Muscle of leg (tissue), 3 donors: ENCODE measurements at regions not wholly inside any gene's neighbourhood (a gene's known extent, or its start where the extent isn't known, plus 50 kb on each side); places are given as distances from the start of the nearest gene placed in this dataset.

ENCODE experiments used
- DNase-seq: peaks from one replicate; pipeline ENCODE4 v3.0.0; 2013
- H3K27ac ChIP-seq: one replicate; pipeline ENCODE4 v1.5.1; 2013; ENCODE audit warnings: mild to moderate bottlenecking, low read length, control low read depth
- H3K27me3 ChIP-seq: one replicate; pipeline ENCODE4 v1.6.1; 2013; ENCODE audit warnings: low read length; ENCODE audit not compliant: control insufficient read depth, insufficient read depth
- H3K36me3 ChIP-seq: one replicate; pipeline ENCODE4 v1.6.1; 2013; ENCODE audit warnings: low read length; ENCODE audit not compliant: control insufficient read depth, insufficient read depth
- H3K4me1 ChIP-seq: one replicate; pipeline ENCODE4 v1.6.1; 2013; ENCODE audit warnings: low read length; ENCODE audit not compliant: control insufficient read depth, insufficient read depth
- H3K4me3 ChIP-seq: one replicate; pipeline ENCODE4 v1.5.1; 2013; ENCODE audit warnings: low read length, control low read depth
- H3K9me3 ChIP-seq: replicated peaks from 2 replicates; pipeline ENCODE4 v1.6.1; 2013; ENCODE audit warnings: low read depth, low read length; ENCODE audit not compliant: control insufficient read depth
- WGBS: methylation state at CpG from one replicate; pipeline ENCODE4 v1.1.5; 2013; ENCODE audit warnings: missing lambda C conversion rate; ENCODE audit not compliant: insufficient coverage; 5-methylcytosine and 5-hydroxymethylcytosine counted together

DNA sequence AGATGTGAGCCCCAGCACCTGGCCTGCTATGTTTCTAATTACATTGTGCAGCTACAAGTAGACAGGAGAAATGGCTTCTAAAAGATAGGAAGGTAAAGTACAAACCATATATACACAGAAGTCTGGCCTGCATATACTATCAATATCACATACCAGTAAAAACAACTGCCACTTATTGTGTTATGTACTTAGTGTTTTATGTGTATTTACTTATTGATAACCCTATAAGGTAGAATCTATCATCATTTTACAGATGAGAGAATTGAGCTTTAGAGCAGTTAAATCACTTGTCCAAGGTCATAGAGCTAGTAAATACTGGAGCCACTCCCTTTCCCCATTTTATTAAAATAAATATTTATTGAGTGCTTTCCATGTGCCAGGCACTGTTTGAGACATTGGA lies 102.4 kb upstream of the PRDM1 start:
- Histone ChIP-seq H3K4me3 (no peak overlapping the region), H3K4me1 (peaks cover 17% of the 10 kb centered on the region), H3K27me3 (peaks cover 65% of the 10 kb centered on the region), H3K9me3 (no peaks in the 10 kb centered on the region), H3K27ac (no peak overlapping the region), H3K36me3 (no peaks in the 10 kb centered on the region)
- no peak for DNase-seq

DNA sequence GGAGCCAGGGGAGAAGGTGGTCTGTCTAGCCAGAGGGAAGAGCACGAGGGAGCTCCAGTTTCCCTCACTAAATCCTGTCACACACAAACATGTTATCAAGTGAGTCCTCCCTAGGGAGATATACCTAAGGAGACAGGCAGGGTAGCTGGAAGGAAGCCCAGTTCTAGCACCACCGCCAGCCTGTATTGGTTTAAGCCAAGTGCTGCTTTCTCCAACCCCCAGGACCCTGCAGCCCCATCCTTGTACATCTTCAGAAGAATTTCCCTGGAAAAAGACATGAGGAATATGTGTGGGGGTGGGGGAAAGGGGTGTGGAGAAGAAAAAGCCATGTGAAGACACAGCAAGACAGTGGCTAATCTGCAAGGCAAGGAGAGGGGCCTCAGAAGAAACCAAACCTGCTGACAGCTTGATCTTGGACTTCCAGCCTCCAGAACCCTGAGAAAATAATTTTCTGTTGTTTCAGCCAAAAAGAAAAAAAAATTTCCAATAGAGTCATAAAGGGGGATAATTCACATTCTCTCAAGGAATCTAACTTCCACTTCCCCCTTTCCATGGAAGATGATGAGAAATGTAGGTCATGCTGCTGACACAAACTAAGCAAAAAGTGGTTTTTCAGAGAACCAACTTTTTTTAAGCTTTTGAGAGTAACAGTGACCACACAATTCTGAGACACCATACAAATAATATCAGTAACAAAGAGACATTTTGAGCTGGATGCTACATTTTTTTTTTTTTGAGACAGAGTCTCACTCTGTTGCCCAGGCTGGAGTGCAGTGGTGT lies 103.2 kb upstream of the PRDM1 start:
- H3K36me3 ChIP-seq, result no peaks in the 10 kb centered on the region
- peaks cover 61% of the 10 kb centered on the region for H3K27me3 ChIP-seq
- DNase-seq, result peak; percentile 49
- H3K4me1 ChIP-seq, result peaks cover 17% of the 10 kb centered on the region
- no peak overlapping the region for H3K4me3 ChIP-seq
- no peaks in the 10 kb centered on the region for H3K9me3 ChIP-seq
- no CpG with 5 or more reads among the region's 2 CpGs for WGBS
- H3K27ac ChIP-seq, result no peak overlapping the region

DNA sequence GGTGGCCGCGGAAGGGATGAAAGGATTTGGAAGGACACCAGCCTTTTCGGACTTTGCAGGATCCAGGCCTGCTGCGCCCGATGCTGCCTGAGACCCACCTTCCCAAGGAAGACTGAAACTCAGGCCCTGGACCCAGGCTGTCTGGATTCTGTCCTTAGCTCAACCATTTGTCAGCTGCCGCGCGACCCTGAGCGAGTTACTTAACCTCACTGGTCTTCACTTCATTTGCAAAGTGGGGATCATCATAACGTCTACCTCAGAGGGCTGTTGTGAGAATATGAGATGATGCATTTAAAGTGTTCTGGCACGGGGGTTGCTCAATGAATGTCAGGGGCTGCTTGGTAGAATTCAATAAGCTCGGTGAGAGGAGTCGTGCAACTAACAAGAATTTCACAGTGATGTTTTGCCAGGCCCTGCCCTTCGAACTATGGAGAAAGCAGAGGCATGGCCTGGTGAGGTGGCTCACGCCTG lies 104.2 kb upstream of the PRDM1 start:
- Histone ChIP-seq H3K9me3 (no peaks in the 10 kb centered on the region), H3K4me3 (no peak overlapping the region), H3K36me3 (no peaks in the 10 kb centered on the region), H3K27ac (no peak overlapping the region), H3K4me1 (peaks cover 17% of the 10 kb centered on the region), H3K27me3 (peaks cover 56% of the 10 kb centered on the region)
- WGBS, result 37% methylated on average over 8 of the region's 15 CpGs
- no peak for DNase-seq

DNA sequence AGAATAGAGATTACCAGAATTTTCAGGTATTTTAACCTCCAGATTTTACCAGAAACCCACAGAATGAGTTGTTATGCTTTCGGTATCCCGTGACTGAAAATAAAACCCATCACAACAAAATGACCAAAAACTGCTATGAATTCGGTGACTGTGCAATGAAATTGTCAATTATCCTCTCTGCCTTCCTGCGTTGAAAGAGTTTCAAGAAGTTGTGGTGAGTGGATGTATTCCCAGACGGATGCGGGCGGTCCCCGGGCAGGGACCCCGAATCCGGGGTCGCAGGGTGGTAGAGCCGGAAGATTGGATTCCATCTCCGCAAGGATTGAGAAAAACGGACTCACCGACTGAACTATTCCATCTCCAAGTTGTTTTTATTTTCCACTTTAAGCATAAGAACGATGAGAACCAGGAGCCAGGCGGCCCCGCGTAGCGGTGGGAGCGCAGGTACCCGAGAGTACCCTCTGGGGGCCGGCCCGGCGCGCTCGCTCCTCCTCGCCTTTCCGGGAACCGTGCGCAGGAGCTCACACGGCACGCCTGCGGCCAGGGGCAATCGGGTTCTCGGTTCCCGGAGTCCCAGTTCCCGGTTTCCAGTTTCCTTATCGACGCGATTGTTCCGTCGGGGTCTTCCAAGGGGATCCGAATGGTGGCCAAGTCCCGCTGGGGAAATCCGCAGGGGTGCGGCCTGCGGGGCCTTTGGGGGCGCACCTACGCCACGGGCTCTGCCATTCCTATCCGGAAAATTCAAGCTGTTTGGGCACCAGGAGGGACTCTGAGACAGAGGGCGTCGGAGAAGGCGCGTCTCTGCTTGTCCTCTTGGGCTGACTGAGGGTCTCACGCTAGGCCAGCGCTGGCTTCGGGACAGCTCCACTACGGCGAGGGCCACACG lies 104.9 kb upstream of the PRDM1 start:
- Histone ChIP-seq H3K27ac (no peak overlapping the region), H3K36me3 (no peaks in the 10 kb centered on the region), H3K27me3 (peaks cover 50% of the 10 kb centered on the region), H3K4me3 (peak overlapping the region; percentile 25), H3K4me1 (peaks cover 15% of the 10 kb centered on the region), H3K9me3 (no peaks in the 10 kb centered on the region)
- peak; percentile 21 for DNase-seq
- 3% methylated on average over 56 of the region's 62 CpGs for WGBS

DNA sequence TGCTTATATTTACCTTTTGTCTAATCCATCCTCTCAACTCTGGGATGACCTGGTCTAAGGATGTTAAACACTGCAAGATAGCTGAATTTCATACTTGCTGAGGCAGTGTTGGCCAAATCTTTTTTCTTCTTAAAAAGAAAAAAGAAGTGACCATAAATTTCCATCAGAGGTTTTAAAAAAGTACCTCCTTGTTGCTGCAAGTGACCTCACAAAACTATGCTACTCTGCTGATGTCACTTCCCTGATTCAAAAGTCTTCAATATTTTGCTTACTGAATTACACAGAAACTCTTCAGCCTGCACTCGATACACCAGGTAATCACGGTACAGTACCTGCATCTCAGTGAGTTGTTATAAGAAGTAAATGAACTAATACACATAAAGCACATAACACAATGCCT lies 107.2 kb upstream of the PRDM1 start:
- Histone ChIP-seq H3K27me3 (peaks cover 32% of the 10 kb centered on the region), H3K4me3 (no peak overlapping the region), H3K27ac (no peak overlapping the region), H3K9me3 (no peaks in the 10 kb centered on the region), H3K4me1 (peaks cover 6% of the 10 kb centered on the region), H3K36me3 (no peaks in the 10 kb centered on the region)
- WGBS, result no CpG with 5 or more reads among the region's 2 CpGs
- DNase-seq, result no peak

DNA sequence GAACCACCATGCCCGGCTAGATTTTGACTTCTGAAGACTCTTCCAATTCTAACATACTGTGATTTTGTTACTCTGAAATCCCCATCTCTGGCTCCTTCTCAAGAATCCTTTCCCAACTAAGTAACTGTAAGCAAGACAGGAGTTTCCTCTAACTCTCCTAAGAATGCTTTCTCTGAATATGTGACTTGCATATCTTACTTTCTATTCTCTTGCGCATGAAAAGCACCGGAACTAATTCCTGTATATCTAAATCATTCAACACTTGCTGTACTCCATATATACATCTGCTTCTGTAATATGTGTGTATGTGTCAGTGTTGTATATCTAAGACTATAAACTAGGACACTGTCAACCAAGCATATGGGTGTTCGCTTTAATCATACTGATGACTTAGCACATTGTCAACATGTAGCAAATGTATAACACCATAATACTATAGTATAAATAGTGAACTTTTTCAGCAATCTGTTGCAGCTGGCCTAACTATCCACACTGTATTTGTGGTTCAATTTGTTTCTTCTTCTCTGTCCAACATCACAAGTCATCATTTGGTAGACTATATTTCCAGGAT lies 108.1 kb upstream of the PRDM1 start:
- Histone ChIP-seq H3K27me3 (peaks cover 32% of the 10 kb centered on the region), H3K9me3 (no peaks in the 10 kb centered on the region), H3K36me3 (no peaks in the 10 kb centered on the region), H3K27ac (no peak overlapping the region), H3K4me1 (peaks cover 6% of the 10 kb centered on the region), H3K4me3 (no peak overlapping the region)
- WGBS, result 88% methylated on average over 1 of the region's 4 CpGs
- no peak for DNase-seq

DNA sequence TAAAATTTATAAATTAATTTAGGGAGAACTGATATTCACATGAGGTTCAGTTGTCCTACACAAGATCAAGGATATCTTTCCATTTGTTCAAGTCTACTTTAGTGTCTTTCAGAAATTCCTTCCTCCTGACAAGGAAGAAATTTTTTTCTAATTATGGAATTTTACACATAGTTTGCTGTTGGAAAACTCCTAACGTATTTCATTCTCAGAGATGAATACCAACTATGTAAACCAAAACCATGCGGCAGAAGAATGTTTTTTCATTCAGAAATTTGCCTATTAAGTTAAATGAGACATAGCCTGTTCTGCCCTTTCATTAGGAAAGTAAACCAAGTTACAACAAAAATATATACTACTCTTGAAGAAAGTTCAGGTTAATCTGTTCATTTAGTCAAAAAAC lies 111.2 kb upstream of the PRDM1 start:
- no peak for DNase-seq
- Histone ChIP-seq H3K27me3 (peaks cover 8% of the 10 kb centered on the region), H3K4me3 (no peak overlapping the region), H3K36me3 (no peaks in the 10 kb centered on the region), H3K9me3 (peaks cover 5% of the 10 kb centered on the region), H3K4me1 (no peaks in the 10 kb centered on the region), H3K27ac (no peak overlapping the region)
- no CpG with 5 or more reads among the region's 2 CpGs for WGBS

DNA sequence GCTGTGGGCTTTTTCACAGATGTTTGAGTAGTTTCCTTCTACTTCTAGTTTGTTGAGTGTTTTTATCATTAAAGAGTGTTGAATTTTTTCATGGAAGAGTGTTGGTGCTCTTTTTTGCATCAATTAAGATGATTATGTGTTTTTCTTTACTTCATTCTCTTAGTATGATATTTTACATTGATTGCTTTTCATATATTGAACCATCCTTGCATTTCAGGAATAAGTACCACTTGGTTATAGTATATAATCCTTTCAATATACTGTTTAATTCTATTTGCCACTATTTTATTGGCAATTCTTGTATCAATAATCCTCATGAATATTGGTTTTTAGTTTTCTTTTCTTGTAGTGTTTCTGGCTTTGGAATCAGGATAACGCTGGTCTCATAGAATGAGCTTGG lies 113.7 kb upstream of the PRDM1 start:
- no peak for DNase-seq
- 100% methylated on average over 1 of the region's 1 CpG for WGBS
- Histone ChIP-seq H3K4me3 (no peak overlapping the region), H3K36me3 (no peaks in the 10 kb centered on the region), H3K9me3 (peaks cover 5% of the 10 kb centered on the region), H3K27me3 (peaks cover 4% of the 10 kb centered on the region), H3K27ac (no peak overlapping the region), H3K4me1 (no peaks in the 10 kb centered on the region)

DNA sequence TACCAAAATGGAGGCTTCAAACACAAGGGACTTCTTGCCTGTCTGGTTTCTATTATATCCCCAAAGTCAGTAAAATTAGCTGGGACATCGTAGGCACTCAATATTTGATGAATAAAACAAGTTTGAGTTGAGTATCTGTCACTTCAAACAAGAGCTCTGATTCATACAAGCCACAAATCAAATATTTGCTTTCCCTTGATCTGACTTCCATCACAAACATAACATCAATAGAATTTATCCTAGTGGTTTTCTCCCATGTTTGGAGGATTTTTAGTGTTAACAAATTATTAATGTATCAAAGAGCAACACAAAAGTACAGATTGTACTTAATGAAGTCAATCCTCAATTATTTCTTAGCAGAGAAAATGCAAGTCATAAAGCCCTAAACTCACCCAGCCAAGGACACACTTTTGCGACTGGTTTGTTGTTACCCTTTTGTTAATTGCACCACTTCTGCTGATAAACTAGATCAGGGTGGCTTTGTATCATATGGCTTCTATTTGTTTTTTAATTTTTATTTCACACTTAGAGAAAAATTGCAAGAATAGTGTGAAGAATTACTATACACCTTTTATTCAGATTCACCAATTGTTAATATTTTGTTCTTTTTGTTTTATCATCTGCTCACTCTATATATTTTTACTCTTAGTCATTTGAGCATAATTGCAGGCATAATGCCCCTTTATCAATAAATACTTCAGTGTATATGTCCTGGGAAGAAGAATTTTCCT lies 117.4 kb upstream of the PRDM1 start:
- WGBS, result no CpG with 5 or more reads among the region's 2 CpGs
- Histone ChIP-seq H3K36me3 (no peaks in the 10 kb centered on the region), H3K4me3 (no peak overlapping the region), H3K27ac (no peak overlapping the region), H3K27me3 (no peaks in the 10 kb centered on the region), H3K4me1 (no peaks in the 10 kb centered on the region), H3K9me3 (peaks cover 5% of the 10 kb centered on the region)
- DNase-seq, result no peak
